ENCODE measurements at regions not wholly inside any gene's neighbourhood (a gene's known extent, or its start where the extent isn't known, plus 50 kb on each side); places are given as distances from the start of the nearest gene placed in this dataset.
A peak's percentile ranks its signal among the peaks of the same experiment; 100 is the strongest.

GRCh38 chr2:57802243-57802642 lies 244.4 kb upstream of the VRK2 start:
- Histone ChIP-seq H3K36me3 (ENCODE audit: control insufficient read depth, insufficient read depth, low read length) (no peaks in the 10 kb centered on the region), H3K4me3 (ENCODE audit: low read depth, low read length) (no peak overlapping the region), H3K27me3 (ENCODE audit: control insufficient read depth, insufficient read depth, low read length) (no peaks in the 10 kb centered on the region)
- DNase-seq (ENCODE audit: low read depth) (no peak), FAIRE-seq (no peak)
- TF ChIP-seq CTCF (IDR thresholded peaks at IDR 0.05; ENCODE audit: insufficient read depth, low read length, severe bottlenecking): no peak

- no peak for TF ChIP-seq CTCF (IDR thresholded peaks at IDR 0.05; ENCODE audit: insufficient read depth, low read length, severe bottlenecking)
- H3K4me3 ChIP-seq (ENCODE audit: low read depth, low read length): no peak overlapping the region
- DNase-seq (ENCODE audit: low read depth): peak; percentile 32
- no peak for FAIRE-seq
- H3K36me3 ChIP-seq (ENCODE audit: control insufficient read depth, insufficient read depth, low read length): no peaks in the 10 kb centered on the region
- no peaks in the 10 kb centered on the region for H3K27me3 ChIP-seq (ENCODE audit: control insufficient read depth, insufficient read depth, low read length)
These were observed 241.6 kb upstream of the VRK2 start for GRCh38 chr2:57804971-57805370.

GRCh38 chr2:57806449-57806968 lies 240.1 kb upstream of the VRK2 start:
- H3K36me3 ChIP-seq (ENCODE audit: control insufficient read depth, insufficient read depth, low read length): no peaks in the 10 kb centered on the region
- TF ChIP-seq CTCF (IDR thresholded peaks at IDR 0.05; ENCODE audit: insufficient read depth, low read length, severe bottlenecking): no peak
- H3K27me3 ChIP-seq (ENCODE audit: control insufficient read depth, insufficient read depth, low read length): no peaks in the 10 kb centered on the region
- no peak overlapping the region for H3K4me3 ChIP-seq (ENCODE audit: low read depth, low read length)
- FAIRE-seq: no peak
- DNase-seq (ENCODE audit: low read depth): no peak

- Histone ChIP-seq H3K36me3 (ENCODE audit: control insufficient read depth, insufficient read depth, low read length) (no peaks in the 10 kb centered on the region), H3K4me3 (ENCODE audit: low read depth, low read length) (no peak overlapping the region), H3K27me3 (ENCODE audit: control insufficient read depth, insufficient read depth, low read length) (no peaks in the 10 kb centered on the region)
- no peak for FAIRE-seq
- no peak for DNase-seq (ENCODE audit: low read depth)
- no peak for TF ChIP-seq CTCF (IDR thresholded peaks at IDR 0.05; ENCODE audit: insufficient read depth, low read length, severe bottlenecking)
These were observed 237.4 kb upstream of the VRK2 start for GRCh38 chr2:57809230-57809629.

GRCh38 chr2:57821088-57821487 lies 225.5 kb upstream of the VRK2 start:
- Histone ChIP-seq H3K36me3 (ENCODE audit: control insufficient read depth, insufficient read depth, low read length) (no peaks in the 10 kb centered on the region), H3K4me3 (ENCODE audit: low read depth, low read length) (no peak overlapping the region), H3K27me3 (ENCODE audit: control insufficient read depth, insufficient read depth, low read length) (no peaks in the 10 kb centered on the region)
- TF ChIP-seq CTCF (IDR thresholded peaks at IDR 0.05; ENCODE audit: insufficient read depth, low read length, severe bottlenecking): no peak
- peak; percentile 40 for DNase-seq (ENCODE audit: low read depth)
- no peak for FAIRE-seq

GRCh38 chr2:57828221-57828620 lies 218.4 kb upstream of the VRK2 start:
- Histone ChIP-seq H3K4me3 (ENCODE audit: low read depth, low read length) (no peak overlapping the region), H3K27me3 (ENCODE audit: control insufficient read depth, insufficient read depth, low read length) (no peaks in the 10 kb centered on the region), H3K36me3 (ENCODE audit: control insufficient read depth, insufficient read depth, low read length) (no peaks in the 10 kb centered on the region)
- FAIRE-seq (no peak), DNase-seq (ENCODE audit: low read depth) (no peak)
- no peak for TF ChIP-seq CTCF (IDR thresholded peaks at IDR 0.05; ENCODE audit: insufficient read depth, low read length, severe bottlenecking)
